NCI-H2171 treated with DMSO at 0.1 percent for 48 hours (cell line): ENCODE measurements at regions not wholly inside any gene's neighbourhood (a gene's known extent, or its start where the extent isn't known, plus 50 kb on each side); places are given as distances from the start of the nearest gene placed in this dataset.

Experiments used
- DNase-seq: peaks from one replicate; lab custom pipeline; 2025; lab: John Stamatoyannopoulos, UW

DNA sequence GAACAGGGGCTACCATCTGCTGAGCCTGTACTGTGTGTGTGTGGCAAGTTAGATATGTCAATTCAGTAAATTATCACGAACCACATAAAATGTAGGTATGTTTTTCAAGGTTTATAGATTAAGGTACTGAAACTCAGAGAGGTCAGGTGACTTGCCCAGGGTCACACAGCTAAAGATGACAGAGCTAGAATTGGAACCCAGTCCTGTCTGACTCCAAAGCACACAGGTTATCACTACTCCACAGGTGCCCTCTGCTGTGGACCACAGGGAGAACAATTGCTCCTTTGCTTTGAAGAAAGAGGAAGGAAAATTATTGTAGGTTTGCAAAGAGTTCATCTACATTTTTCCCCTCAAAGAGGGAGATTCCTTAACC is 229.7 kb upstream of the AGAP1 start:
- no peak for DNase-seq

DNA sequence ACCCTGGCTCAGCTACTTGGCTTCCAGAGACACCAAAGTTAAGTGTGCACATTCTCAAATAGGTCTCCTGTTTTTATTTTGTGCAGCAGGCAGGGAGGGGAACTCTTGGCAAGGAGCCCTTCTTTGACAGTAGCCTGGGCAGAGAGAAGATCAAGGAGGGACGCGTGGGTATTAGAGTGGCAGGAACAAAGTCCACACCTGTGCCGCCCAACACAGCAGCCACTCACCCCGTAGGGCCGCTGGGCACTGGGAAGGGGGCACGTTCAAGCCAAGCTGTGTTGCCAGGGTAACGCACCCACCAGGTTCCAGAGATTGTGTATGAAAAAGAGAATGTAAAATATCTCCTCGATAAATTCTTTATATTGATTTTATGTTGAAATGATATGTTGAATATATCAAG is 229.3 kb upstream of the AGAP1 start:
- DNase-seq = no peak

DNA sequence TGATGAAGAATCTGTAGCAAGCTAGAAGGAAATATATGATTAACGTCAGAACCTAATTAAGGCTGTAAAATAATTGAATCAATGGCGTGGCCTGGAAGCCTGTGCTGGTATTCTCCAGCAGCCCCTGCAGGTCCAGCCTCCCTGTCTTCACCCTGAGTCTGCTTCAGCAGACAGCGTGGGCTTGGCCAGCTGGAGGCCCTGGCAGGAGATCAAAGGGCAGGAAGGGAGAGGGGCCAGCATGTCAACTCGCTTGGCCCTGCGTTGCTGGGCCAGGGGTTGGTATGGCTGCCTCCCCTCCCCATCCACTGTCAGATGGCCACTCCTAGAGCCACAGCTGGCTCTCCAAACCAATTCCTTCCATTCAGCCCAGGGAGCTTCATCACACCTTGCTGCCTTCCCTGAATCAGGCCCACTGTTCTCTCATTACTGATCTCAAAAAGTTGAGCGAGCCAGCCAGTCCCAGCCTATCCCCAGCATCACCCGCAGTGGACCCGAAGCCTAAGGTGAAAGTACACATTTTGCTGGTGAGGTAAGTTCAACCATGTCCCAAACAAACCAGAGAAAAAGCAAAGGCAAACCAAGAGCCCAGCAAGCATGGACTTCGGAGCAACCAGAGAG is 228.4 kb upstream of the AGAP1 start:
- no peak for DNase-seq

- DNase-seq = no peak
Observed at GRCh38 chr2:235267251-235267650, 226.6 kb upstream of the AGAP1 start.

DNA sequence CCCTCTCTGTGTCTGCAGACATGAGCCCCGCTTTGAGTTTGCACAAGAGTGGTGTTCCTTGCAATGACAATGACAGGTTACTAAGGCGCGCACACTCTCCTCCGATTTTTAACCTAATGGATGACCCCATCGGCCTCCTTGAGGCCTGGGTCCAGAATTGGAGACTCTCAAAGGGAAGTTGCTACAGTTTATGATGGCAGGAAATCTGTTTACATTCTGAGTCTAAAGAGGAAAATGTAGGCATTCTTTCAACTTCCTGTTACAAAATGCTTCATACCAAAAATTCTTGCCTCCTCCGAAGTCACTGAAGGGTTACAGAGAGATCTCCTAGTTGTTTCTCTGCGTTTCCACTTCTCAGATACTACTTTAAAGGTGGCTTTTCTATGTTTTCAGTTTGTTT is 225.3 kb upstream of the AGAP1 start:
- no peak for DNase-seq

GRCh38 chr2:235270291-235270690 is 223.6 kb upstream of the AGAP1 start:
- no peak for DNase-seq

DNA sequence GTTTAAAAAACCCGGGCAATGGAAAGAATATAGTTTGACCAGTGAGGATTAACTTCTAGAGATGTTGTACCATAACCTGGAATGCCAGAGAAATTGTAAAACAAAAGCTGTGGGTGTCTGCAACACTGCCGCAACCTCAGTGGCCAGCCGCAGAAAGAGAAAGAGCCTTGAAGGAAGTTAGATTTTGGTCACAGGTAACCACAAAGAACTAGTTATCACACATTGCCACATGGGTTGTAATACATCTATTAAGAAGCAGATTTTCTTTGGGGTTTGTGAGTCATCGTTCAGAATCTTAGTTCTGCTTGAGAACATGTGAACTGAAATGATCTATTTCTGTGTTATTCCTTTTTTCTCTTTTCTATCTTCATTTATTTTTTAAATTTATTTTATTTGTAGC is 222.9 kb upstream of the AGAP1 start:
- no peak for DNase-seq

DNA sequence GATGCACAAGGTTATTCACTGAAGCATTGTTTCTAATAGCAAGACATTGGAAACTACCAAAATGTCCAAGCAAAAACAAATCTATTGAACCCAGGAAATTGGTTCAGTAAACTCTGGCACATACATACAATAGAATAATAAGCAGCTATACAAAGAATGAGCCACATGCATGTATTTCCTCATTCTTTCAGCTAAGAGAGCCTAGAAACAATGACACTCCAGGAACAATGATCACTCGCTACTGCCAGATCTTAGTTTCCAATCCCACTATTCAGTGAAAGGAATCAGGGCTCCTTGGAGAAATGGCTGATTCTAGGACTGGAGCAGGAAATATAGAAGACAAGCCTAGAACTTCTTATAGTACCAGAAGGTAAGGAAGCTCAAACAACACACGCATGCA is 221.9 kb upstream of the AGAP1 start:
- DNase-seq = no peak

GRCh38 chr2:235274023-235274422 is 219.8 kb upstream of the AGAP1 start:
- DNase-seq = no peak

DNA sequence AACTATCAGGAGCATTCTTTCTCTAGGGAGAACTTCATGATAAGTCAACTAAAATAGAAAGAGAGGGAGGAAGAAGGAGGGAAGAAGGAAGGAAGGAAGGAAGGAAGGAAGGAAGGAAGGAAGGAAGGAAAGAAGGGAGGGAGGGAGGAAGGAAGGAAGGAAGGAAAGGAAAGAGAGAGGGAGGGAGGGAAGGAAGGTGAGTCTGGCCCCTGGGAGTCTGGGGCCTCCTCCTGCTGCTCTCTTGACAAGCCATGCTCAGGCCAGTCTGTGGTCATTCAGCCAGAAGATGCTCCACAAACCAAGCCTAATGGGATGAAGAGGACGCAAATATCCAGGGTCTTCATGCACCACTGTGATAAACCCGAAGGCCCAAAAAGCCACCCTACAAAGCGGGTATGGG is 216.4 kb upstream of the AGAP1 start:
- DNase-seq = no peak

DNA sequence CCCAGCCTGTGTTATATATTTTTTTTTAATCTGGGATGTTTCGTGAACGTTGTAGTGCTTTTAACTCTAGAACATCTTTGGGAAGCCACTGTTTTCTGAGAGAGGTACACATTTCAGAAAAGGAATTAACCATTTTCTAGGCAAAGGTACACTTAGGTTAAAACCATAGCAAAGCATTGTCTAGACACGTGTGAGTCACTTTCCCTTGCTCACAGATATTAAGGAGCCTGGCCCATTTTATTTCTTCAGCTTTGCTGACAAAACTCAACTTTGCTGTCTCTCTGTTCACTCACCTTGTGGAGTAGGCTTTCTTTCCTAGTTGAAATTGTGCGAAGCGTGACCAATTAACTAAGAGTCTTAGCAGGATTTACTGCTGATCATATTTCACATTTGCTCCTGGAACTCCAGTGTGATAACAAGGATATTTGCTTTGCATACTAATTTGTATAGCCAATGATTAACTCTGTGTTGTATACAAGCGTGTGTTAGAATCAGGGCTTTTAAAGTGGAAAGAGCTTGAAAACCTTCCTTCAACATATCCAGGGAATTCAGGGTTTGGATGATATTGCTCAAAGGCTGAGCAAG is 215.0 kb upstream of the AGAP1 start:
- no peak for DNase-seq

DNA sequence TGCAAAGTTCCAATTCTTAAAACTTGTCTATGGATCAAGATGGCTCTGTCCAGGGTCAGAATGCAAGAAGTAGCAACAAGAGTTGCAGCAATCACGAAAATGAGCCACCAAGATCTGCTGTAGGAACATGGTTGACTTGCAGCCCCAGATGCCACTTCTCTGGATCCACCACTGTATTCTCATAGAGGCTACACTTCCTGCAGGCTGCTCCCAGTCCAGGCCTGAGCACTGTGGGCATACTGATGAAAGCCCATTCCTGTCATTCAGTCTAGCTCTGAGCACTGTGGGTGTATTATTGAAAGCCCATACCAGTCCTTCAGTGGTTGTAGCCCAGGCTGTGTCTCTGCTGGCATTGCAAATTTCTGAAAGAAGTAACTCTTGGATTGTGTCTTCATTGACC is 213.9 kb upstream of the AGAP1 start:
- no peak for DNase-seq

- peak; percentile 7 for DNase-seq
Observed at GRCh38 chr2:235283246-235283645, 210.6 kb upstream of the AGAP1 start.

DNA sequence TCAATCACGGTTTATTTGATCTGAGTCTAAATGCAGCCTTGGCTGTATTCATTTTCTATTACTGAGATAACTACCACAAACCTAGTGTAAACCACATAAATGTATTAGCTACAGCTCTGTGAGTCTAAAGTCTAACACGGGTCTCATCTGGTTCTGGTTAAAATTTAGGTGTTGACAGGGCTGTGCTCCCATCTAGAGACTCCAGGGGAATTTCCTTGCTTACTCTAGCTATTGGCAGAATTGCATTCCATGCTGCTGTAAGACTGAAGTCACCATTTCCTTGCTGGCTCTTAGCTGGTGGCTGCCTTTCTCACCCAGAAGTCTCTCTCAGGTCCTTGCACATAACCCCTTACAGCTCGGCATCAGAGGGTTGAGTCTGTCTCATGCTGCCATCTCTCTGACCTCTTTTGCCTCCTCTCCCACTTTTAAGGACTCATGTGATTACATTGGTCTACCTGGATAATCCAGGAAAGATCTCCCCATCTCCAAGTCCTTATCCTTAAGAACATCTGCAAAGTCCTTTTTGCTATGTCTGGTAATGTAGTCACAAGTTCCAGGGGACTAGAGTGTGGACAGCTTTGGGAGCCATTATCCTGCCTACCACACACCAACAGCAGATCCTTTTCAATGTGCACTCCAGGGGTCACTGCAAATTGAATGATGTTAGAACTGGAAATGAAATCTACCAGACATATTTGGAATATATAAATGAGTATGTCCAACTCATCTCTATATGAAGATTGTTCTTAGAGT is 207.0 kb upstream of the AGAP1 start:
- DNase-seq = no peak

- no peak for DNase-seq
Observed at GRCh38 chr2:235287375-235287733, 206.5 kb upstream of the AGAP1 start.

- no peak for DNase-seq
Observed at GRCh38 chr2:235291461-235291860, 202.4 kb upstream of the AGAP1 start.

- no peak for DNase-seq
Observed at GRCh38 chr2:235293061-235293460, 200.8 kb upstream of the AGAP1 start.

DNA sequence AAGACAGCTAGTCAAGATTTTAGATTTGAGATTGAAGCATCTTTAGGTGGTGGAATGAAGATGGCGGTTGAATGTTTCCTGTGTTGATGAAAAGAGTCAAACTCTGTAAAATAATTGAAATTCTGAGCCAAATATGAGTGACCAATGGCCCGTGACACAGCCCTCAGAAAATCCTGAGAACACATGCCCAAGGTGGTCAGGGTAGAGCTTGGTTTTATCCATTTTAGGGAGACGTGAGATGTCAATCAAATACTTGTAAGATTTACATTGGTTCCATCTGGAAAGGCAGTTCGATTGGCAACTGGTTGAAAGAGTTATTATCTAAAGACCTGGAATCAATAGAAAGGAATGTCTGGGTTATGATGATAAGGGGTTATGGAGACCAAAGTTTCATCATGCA is 198.0 kb upstream of the AGAP1 start:
- DNase-seq = no peak

DNA sequence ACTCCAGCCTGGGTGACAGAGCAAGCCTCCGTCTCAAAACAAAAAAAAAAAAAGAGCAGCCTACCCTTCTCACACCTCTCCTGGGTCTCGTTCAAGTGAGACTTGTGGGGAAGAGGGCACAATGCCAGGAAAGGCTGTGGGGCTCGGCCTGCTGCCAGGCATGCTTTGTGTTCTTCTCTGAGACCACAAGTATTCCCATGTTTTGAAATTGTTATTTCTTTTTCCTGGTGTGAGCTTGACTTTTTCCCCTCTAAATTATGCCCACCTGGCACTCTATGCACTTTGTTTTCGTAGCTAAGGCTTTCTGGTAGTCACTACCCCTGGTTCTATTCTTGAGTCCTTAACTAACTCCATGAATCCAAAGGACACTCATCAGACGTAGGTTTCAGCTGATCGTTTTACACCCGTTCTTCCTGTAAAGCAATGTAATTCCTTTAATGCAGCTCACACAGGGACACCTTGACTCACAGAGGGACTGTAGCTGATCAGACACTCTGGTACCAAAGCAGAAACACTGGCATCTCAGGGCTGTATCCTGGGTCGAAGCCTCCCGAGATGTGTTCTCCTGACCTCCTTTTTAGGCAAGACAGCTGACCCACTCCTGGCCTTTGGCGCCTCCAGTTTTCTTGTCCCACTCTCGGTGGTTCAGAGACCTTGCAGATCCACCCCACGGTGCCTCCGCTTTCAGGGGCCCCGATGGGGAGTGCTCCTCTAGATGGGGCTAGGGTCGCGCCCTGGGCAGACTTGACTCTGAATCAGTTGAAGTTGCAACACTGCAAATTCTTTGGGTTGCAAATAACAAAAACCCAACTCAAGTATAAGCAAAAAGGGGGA is 193.3 kb upstream of the AGAP1 start:
- peak; percentile 57 for DNase-seq

GRCh38 chr2:235301202-235302076 is 192.4 kb upstream of the AGAP1 start:
- no peak for DNase-seq

DNA sequence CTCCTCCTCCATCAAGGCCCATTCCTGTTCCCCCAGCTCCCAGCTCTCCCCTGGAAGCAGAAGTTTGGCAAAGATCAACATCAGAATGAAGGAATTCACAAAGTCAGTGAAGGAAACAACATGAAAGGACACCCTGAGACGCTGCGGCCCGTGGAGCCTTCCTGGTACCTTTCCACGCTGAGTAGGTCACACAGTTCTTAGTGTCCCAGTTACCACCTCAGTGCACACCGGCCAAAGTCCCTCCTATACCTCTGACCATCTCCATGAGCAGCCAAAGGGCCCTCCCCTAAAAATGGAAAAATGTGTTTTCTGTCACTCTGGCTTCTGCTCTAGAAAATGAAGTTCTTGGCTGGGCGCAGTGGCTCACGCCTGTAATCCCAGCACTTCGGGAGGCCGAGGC is 191.6 kb upstream of the AGAP1 start:
- no peak for DNase-seq
